ENCODE measurements at regions not wholly inside any gene's neighbourhood (a gene's known extent, or its start where the extent isn't known, plus 50 kb on each side); places are given as distances from the start of the nearest gene placed in this dataset.

DNA sequence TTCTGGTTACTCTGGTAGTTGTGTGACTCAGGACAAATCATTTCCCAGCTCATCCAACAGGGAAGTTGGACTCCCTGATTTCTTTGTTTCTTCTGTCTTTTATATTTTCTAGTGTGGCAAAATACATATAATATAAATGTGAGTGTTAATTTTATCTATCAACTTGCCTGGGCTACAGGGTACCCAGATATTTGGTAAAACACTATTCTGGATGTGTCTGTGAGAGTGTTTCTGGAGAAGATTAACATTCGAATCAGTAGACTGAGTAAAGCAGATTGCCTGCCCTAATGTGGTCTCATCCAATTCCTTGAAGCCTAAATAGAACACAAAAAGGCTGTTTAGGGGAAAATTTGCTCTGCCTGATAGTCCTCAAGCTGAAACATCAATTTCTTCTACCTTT is 91.1 kb upstream of the EPCAM start:
- H3K4me1 ChIP-seq (replicated peaks): peaks cover 12% of the 10 kb centered on the region
- no peak overlapping the region for H3K4me3 ChIP-seq
- H3K9me3 ChIP-seq (replicated peaks): no peaks in the 10 kb centered on the region
- no peaks in the 10 kb centered on the region for H3K27me3 ChIP-seq (replicated peaks)
- no peaks in the 10 kb centered on the region for H3K36me3 ChIP-seq
- no peak for DNase-seq (ENCODE audit: low read depth in 1 of 2, low spot score in 2 of 2)
- H3K27ac ChIP-seq: no peak overlapping the region

DNA sequence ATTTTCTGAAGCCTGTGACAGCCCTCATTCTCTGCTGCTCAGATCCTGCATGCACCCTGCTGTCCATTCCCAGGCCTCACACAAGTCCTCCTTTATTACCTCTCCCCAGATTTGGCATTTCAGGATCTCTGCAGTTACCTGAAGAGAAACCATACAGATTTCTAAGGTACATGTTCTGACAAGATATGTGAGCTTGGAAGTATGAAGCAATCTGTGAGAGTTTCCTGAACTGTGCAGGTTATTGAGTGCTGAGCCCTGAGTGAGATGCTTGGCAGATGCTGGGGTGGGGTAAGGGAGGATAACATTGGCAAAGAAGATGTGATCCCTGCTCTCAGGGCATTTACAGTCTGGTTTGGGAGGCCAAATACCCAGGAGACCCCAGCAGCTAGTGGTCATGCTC is 91.9 kb upstream of the EPCAM start:
- H3K36me3 ChIP-seq: no peaks in the 10 kb centered on the region
- no peaks in the 10 kb centered on the region for H3K27me3 ChIP-seq (replicated peaks)
- no peak for DNase-seq (ENCODE audit: low read depth in 1 of 2, low spot score in 2 of 2)
- no peak overlapping the region for H3K4me3 ChIP-seq
- no peaks in the 10 kb centered on the region for H3K9me3 ChIP-seq (replicated peaks)
- H3K27ac ChIP-seq: no peak overlapping the region
- H3K4me1 ChIP-seq (replicated peaks): peaks cover 18% of the 10 kb centered on the region

DNA sequence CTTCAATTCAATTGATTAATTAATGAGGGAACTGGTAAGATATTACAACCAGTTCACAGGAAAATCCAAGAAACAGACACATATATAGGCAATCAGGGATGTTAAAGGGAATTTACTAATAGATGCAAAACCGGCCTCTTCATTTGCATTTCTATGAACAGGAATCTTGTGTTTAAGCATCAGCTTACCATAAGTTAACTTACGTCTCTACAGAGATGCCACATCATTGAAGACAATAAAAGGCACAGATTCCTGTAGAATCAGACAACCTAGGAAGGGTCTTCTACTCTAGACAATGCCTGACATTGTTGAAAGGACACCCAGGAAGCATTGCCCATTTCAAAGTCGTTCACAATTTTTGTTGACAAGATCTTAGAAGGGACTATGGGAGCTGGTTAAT is 93.0 kb upstream of the EPCAM start:
- Histone ChIP-seq H3K27ac (no peak overlapping the region), H3K36me3 (no peaks in the 10 kb centered on the region), H3K4me1 (replicated peaks) (peaks cover 26% of the 10 kb centered on the region), H3K27me3 (replicated peaks) (no peaks in the 10 kb centered on the region), H3K9me3 (replicated peaks) (no peaks in the 10 kb centered on the region), H3K4me3 (no peak overlapping the region)
- no peak for DNase-seq (ENCODE audit: low read depth in 1 of 2, low spot score in 2 of 2)

DNA sequence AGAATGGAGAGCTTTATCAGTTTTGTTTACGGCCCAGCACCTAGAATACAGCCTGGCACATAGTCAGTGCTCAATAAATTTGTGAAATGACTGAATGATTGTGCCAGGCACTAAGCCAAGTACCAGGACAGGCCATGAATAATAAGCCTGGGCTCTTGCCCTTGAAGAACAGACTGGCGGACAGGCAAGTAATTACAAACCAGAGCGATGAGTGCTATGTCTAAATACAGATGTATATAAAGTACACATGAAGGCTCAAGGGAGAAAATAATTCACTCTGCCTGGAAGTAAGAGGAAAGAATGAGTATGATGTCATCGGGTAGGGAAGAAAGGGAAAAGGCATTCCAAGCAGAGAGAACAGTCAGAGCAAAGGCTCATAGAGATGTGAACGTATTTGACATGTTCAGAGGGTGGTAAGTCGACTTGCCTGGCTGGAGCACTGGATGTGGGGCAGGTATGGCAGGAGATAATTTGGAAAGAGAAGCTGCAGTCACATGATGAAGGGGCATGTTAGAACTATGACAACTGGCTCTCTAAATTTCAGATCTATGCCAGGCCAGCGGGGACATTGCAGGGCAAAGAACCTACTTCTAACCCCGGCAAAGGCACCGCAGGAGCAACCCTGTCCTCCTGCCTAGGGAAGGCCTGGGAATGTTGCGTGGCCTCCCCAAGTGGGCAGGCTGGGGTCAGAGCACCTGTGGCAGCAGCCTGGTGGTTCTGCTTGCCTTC is 94.9 kb upstream of the EPCAM start:
- no peaks in the 10 kb centered on the region for H3K27me3 ChIP-seq (replicated peaks)
- H3K4me1 ChIP-seq (replicated peaks): peaks cover 39% of the 10 kb centered on the region
- no peak overlapping the region for H3K4me3 ChIP-seq
- H3K36me3 ChIP-seq: no peaks in the 10 kb centered on the region
- H3K27ac ChIP-seq: no peak overlapping the region
- peak in 1 of 2 experiments; percentile 63 for DNase-seq (ENCODE audit: low read depth in 1 of 2, low spot score in 2 of 2)
- no peaks in the 10 kb centered on the region for H3K9me3 ChIP-seq (replicated peaks)

DNA sequence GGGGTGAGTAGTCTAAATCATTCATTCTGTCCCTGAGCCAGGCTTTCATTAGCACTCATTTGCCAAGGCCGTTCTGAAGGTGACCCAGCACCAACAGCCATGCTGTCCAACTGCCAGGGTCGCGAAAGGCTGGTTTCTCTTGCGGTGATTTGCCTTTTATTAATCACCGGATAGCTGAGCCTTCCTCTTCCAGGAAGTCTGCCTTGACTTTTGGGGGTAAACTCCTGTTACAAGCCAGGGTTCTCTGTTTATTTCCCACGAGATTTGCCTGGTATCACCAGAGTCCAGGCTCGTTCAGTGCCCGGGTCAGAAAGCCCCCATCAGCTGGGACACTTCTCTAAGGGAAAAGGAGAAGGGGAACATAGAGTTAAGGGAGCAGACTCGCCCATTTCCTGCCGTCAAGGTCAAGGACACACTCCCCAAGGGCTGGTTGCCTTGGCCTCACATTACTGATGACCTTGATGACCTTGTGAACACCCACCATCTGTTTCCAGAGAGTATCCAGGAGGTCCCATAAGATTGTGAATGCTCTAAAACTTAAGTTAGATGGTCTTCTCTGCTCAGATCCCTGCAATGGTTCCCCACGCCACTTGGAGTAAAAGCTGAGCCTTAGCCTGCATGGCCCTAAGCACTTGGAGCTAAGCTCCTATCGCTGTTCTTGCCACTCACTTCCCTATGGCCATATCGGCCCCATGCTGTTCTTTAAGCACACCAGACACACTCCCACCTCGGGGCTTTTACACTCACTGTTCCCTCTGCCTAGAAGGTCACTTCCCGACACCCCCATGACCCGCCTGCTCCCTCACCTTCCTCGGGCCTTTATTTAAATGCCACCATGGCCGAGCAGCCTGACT is 96.0 kb upstream of the EPCAM start:
- no peak overlapping the region for H3K27ac ChIP-seq
- no peak for DNase-seq (ENCODE audit: low read depth in 1 of 2, low spot score in 2 of 2)
- H3K4me1 ChIP-seq (replicated peaks): peaks cover 41% of the 10 kb centered on the region
- no peaks in the 10 kb centered on the region for H3K36me3 ChIP-seq
- H3K9me3 ChIP-seq (replicated peaks): no peaks in the 10 kb centered on the region
- H3K27me3 ChIP-seq (replicated peaks): no peaks in the 10 kb centered on the region
- no peak overlapping the region for H3K4me3 ChIP-seq

DNA sequence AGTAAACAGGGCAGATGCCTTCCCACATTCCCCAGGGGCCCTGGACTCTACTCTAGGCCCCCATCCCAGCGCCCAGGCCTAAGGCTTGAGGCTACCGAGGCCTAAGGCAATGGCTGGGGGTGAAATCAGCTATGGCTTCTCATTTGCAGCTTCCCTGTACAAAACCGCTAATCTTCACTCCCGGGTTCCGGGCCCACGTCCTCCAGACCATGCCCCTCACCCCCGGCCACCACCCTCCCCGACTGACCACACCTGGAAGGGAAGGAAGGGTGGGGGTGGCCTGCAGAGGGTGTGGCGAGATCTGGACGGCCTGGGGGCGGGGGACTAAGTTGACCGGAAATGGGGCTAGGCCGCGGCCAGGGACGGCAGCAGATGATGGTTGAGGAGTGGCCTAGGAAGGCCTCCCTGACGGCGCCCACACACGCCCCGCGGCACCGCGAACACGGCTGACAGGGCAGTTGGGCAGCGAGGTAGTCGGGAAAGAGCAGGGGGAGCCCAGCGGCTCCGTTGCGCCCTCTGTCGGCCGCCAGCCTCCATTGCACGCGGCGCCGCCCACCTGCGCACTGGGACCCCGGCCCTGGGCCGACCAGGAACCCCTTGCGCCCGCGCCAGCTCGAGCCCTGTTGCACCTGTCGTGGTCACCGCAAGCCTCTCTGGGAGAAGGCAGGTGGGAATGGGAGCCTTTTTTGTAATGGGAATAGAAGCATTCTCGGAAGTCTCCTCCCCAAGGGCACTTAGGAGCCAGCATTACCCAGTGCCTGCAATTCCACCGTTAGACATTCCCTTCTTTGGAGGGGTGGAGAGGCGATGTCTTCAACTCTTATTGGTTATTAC is 95.9 kb upstream of the CALM2 start:
- H3K27me3 ChIP-seq (replicated peaks): no peaks in the 10 kb centered on the region
- H3K4me3 ChIP-seq: 0 out of 2 replicates have a peak overlapping the region, but pooled peaks have one; percentile 7
- peak overlapping the region; percentile 46 for H3K27ac ChIP-seq
- peaks cover 41% of the 10 kb centered on the region for H3K4me1 ChIP-seq (replicated peaks)
- no peaks in the 10 kb centered on the region for H3K36me3 ChIP-seq
- no peaks in the 10 kb centered on the region for H3K9me3 ChIP-seq (replicated peaks)
- peak; percentile 52 to 77 for DNase-seq (ENCODE audit: low read depth in 1 of 2, low spot score in 2 of 2)

DNA sequence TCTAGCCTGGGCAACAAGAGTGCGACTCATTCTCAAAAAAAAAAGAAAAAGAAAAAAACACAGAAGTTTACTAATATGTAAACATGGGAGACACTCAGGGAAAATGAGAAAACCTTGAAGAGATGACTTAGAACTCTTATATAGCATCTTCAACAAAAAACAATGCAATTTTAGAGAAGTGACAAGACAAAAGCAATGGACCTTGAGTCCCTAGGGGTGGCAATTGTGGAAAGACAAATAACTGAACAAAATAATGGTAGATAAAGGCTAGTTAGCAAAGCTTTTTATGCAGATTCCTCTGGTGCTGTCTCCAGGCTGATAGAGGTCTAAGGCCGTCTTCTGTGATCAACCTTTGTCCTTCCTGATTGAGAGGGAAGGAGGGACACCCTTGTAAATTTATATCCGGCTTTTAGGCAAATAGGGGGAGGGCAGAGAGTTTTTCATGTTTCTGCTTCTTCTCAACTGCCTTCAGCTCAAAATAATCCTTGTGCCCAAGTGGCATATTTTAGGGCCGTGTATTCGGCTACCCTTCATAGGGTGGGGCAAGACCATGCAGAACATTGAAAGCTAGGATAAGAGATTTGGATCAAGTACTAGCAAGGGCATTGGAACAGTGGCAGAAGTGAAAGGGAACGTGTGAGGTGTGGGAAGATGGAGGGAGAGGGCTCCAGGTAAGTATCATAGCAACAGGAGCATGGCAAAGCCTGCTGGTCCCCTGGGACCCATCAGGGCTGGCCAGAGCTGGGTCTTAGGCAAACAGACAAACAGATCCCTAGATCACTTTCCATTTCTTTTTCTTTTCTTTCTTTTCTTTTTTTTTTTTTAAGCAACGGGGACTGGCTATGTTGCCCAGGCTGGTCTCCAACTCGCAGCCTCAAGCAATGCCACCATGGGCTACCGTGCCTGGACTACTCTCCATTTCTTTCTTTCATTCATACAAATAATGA is 95.0 kb upstream of the CALM2 start:
- peaks cover 41% of the 10 kb centered on the region for H3K4me1 ChIP-seq (replicated peaks)
- no peak overlapping the region for H3K4me3 ChIP-seq
- H3K27me3 ChIP-seq (replicated peaks): no peaks in the 10 kb centered on the region
- H3K36me3 ChIP-seq: no peaks in the 10 kb centered on the region
- H3K9me3 ChIP-seq (replicated peaks): no peaks in the 10 kb centered on the region
- no peak overlapping the region; the same call in 1 of the 2 replicates for H3K27ac ChIP-seq
- no peak for DNase-seq (ENCODE audit: low read depth in 1 of 2, low spot score in 2 of 2)

DNA sequence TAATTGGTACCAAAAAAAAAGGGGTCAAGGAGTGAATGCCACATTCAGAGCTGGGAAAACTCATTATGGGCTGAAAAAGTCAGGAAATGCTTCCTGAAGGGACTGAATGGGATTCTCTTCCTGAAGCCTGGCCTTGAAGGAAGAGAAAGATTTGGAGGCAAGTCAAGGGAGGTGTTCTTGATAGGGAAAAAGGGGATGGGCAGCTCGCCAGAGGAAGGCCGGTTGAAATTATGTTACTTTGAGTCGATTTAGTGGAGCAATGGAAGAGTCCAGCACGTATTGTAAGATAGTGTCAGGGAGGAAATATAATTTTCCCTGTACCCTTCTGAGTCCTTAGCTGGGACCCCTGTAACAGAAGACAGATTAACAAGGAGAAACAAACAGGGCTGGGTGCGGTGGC is 94.1 kb upstream of the CALM2 start:
- Histone ChIP-seq H3K36me3 (no peaks in the 10 kb centered on the region), H3K27me3 (replicated peaks) (no peaks in the 10 kb centered on the region), H3K4me1 (replicated peaks) (peaks cover 41% of the 10 kb centered on the region), H3K27ac (peak overlapping the region; percentile 65), H3K4me3 (no peak overlapping the region), H3K9me3 (replicated peaks) (no peaks in the 10 kb centered on the region)
- DNase-seq (ENCODE audit: low read depth in 1 of 2, low spot score in 2 of 2): no peak

DNA sequence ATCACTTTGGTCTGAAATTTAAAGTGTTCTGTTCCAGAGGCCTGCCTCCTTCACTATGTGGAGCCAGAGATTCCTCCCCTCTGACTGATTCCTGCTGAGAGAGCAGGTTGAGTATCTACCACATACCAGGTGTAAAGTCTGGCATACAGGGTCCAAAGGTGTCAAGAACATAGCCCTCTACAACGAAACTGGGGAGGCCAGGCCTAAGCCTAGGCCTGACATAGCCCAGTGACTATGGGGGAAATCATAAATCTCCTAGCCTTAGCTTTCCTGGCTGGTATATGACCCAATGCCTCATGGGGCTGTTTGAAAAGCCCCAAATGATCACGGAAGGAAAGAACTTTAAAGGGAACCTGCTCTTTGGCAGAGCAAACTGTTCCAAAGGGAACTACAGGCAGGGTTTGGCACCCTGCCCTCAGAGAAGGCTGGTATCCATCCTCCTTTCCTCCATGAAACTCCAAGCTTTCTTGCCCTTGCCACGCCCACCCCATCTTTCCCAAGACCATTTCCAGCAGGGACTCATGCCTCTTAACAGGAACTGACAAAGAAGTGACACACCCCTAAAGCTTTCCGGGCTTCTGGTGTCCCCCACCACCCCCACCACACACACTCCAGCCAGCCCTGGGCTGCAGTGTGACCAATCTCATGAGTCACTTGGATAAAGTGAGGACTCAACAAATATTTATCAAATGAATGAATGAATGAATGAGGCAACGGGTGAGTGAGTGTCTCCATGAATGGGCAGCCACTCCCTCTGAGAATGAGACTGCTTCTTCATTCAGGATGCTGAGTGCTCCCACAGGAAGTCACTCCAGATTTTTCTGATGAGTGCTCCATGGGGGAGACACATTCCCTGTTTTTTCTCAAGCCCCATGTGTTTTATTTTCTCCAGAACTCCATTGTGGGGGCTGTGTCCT is 93.3 kb upstream of the CALM2 start:
- Histone ChIP-seq H3K9me3 (replicated peaks) (no peaks in the 10 kb centered on the region), H3K4me3 (no peak overlapping the region), H3K36me3 (no peaks in the 10 kb centered on the region), H3K4me1 (replicated peaks) (peaks cover 39% of the 10 kb centered on the region), H3K27ac (peak overlapping the region; percentile 65), H3K27me3 (replicated peaks) (no peaks in the 10 kb centered on the region)
- DNase-seq (ENCODE audit: low read depth in 1 of 2, low spot score in 2 of 2): peak; percentile 94 to 97

DNA sequence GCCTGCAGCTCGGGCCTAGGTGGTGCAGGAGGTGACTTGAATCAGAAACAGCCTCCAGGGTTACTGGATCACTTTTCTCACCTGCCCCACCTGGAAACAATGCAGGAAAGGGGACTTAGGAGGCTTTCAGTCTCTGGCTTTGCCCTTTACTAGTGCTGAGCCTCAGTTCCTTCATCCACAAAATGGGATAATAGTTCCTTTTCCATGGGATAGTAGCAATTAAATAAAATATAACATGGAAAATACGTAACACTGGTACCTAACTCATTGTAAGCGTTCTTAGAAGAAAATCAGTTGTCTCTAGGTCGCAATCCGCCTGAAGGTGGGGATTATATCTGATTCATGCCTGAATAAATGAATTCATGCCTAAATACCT is 91.4 kb upstream of the CALM2 start:
- no peak for DNase-seq (ENCODE audit: low read depth in 1 of 2, low spot score in 2 of 2)
- Histone ChIP-seq H3K27me3 (replicated peaks) (no peaks in the 10 kb centered on the region), H3K27ac (no peak overlapping the region)

DNA sequence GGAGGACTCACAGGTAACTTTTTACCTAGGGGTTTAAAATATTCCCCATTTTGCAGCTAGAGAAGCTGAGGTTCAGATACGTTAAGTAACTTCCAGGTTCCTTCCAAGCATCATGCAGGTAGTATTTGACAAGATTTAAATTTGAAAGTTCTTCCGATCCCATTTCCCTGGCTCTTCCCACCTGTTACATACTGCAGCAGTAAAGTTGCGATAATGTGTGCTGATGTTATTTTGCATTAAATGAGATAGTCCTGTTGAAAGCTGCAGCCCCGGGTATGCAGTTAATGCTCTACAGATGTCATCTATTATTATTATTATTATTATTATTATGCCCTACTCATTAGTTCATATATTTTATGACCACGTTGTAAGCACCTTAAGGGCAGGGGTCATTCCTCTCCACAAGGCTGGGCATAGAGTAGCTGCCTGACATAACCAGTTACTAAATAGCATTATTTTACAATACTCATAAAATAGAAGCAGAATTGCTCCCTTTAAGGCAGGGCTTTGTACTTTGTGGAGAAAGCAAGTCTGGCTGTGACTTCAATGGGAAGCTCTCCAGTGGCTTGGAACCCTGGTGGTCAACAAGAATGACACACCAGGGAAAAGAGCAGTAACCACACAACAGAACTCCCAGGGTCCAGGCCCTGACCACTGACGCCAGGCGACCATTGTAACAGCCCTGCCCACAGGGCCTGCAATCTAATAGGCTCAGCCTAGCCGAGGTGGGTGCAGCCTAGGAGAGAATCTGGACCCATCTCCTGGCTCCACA is 90.8 kb upstream of the CALM2 start:
- Histone ChIP-seq H3K9me3 (replicated peaks) (no peaks in the 10 kb centered on the region), H3K36me3 (no peaks in the 10 kb centered on the region), H3K4me1 (replicated peaks) (peaks cover 23% of the 10 kb centered on the region), H3K27me3 (replicated peaks) (no peaks in the 10 kb centered on the region), H3K27ac (no peak overlapping the region), H3K4me3 (no peak overlapping the region)
- peak in 1 of 2 experiments; percentile 53 for DNase-seq (ENCODE audit: low read depth in 1 of 2, low spot score in 2 of 2)

More for the DNA sequence above, 91.4 kb upstream of the CALM2 start:
- no peak overlapping the region for H3K4me3 ChIP-seq
- H3K9me3 ChIP-seq (replicated peaks): no peaks in the 10 kb centered on the region
- no peaks in the 10 kb centered on the region for H3K36me3 ChIP-seq
- H3K4me1 ChIP-seq (replicated peaks): peaks cover 28% of the 10 kb centered on the region
